A549 (cell line): ENCODE measurements at regions not wholly inside any gene's neighbourhood (a gene's known extent, or its start where the extent isn't known, plus 50 kb on each side); places are given as distances from the start of the nearest gene placed in this dataset.

ENCODE experiments used
- CHD4 ChIP-seq: fragments of 200-600 bp; sonication (generic); IDR thresholded peaks from 2 replicates; pipeline ENCODE4 v1.6.1; 2016; ENCODE audit warnings: antibody characterized with exemption, mild to moderate bottlenecking, borderline replicate concordance
- EP300 ChIP-seq, 2 experiments: fragments of >200 bp; sonication (Bioruptor Twin); formaldehyde crosslinking; IDR thresholded peaks; 2 replicates in 1 of 2; 3 replicates in 1 of 2; pipeline ENCODE4 v1.6.1; 2016 to 2017
- RAD21 ChIP-seq, 2 experiments: fragments of >200 bp in 1 of 2; sonication (Bioruptor Twin) in 1 of 2; formaldehyde crosslinking in 1 of 2; IDR thresholded peaks in 1 of 2; conservative IDR thresholded peaks in 1 of 2; 2 replicates in 1 of 2; 3 replicates in 1 of 2; pipeline ENCODE4 v1.6.1; 2012 to 2018; ENCODE audit warnings: inconsistent platforms in 1 of 2
- SREBF2 ChIP-seq: fragments of 450-650 bp; IDR thresholded peaks from 2 replicates; pipeline ENCODE4 v1.6.1; 2014; ENCODE audit warnings: mild to moderate bottlenecking, moderate library complexity
- ZC3H11A ChIP-seq: fragments of 450-650 bp; IDR thresholded peaks from 2 replicates; pipeline ENCODE4 v1.6.1; 2014; ENCODE audit warnings: antibody characterized with exemption, mild to moderate bottlenecking
- ZSCAN20 ChIP-seq: fragments of 250-450 bp; sonication (Bioruptor Pico); IDR thresholded peaks from 2 replicates; pipeline ENCODE4 v1.8.0; 2022; ENCODE audit warnings: mild to moderate bottlenecking, moderate library complexity
- TF ChIP-seq, protein P1 (sequence below): fragments of >200 bp; sonication (Bioruptor Twin); formaldehyde crosslinking; IDR thresholded peaks from 3 replicates; pipeline ENCODE4 v1.5.1; 2016
- TF ChIP-seq, protein P2 (sequence below): fragments of 200-600 bp; sonication (generic); IDR thresholded peaks from 2 replicates; pipeline ENCODE4 v1.6.1; 2016; ENCODE audit warnings: antibody characterized with exemption, mild to moderate bottlenecking, moderate library complexity
- TF ChIP-seq, protein P3 (sequence below): fragments of >200 bp; sonication (Bioruptor Twin); formaldehyde crosslinking; IDR thresholded peaks from 3 replicates; pipeline ENCODE4 v1.6.1; 2016

DNA sequence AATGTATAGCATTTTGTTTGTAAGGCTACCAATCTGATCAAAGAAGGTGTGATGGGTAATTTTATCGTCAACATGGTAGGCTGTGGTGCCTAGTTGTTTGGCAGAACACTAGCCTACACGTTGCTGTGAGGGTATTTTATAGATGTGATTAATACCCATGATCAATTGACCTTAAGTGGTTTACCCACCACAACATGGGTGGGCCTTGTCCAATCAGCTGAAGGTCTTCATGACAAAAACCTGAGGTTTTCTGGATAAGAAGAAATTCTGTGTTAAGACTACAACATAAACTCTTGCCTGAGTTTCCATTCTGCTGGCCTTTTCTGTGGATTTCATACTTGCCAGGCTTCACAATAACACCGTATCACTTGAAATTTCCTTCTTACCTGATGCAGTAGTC lies 131.8 kb upstream of the PPP1R3A start:
- TF ChIP-seq, protein P1, sequence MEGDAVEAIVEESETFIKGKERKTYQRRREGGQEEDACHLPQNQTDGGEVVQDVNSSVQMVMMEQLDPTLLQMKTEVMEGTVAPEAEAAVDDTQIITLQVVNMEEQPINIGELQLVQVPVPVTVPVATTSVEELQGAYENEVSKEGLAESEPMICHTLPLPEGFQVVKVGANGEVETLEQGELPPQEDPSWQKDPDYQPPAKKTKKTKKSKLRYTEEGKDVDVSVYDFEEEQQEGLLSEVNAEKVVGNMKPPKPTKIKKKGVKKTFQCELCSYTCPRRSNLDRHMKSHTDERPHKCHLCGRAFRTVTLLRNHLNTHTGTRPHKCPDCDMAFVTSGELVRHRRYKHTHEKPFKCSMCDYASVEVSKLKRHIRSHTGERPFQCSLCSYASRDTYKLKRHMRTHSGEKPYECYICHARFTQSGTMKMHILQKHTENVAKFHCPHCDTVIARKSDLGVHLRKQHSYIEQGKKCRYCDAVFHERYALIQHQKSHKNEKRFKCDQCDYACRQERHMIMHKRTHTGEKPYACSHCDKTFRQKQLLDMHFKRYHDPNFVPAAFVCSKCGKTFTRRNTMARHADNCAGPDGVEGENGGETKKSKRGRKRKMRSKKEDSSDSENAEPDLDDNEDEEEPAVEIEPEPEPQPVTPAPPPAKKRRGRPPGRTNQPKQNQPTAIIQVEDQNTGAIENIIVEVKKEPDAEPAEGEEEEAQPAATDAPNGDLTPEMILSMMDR: no peak
- TF ChIP-seq ZSCAN20 (no peak), RAD21 (conservative IDR thresholded peaks at IDR 0.05 in 1 of 2, IDR thresholded peaks at IDR 0.05 in 1 of 2) (no peak), EP300 (IDR thresholded peaks at IDR 0.05) (no peak), SREBF2 (no peak), ZC3H11A (no peak), CHD4 (no peak)
- TF ChIP-seq, protein P2, sequence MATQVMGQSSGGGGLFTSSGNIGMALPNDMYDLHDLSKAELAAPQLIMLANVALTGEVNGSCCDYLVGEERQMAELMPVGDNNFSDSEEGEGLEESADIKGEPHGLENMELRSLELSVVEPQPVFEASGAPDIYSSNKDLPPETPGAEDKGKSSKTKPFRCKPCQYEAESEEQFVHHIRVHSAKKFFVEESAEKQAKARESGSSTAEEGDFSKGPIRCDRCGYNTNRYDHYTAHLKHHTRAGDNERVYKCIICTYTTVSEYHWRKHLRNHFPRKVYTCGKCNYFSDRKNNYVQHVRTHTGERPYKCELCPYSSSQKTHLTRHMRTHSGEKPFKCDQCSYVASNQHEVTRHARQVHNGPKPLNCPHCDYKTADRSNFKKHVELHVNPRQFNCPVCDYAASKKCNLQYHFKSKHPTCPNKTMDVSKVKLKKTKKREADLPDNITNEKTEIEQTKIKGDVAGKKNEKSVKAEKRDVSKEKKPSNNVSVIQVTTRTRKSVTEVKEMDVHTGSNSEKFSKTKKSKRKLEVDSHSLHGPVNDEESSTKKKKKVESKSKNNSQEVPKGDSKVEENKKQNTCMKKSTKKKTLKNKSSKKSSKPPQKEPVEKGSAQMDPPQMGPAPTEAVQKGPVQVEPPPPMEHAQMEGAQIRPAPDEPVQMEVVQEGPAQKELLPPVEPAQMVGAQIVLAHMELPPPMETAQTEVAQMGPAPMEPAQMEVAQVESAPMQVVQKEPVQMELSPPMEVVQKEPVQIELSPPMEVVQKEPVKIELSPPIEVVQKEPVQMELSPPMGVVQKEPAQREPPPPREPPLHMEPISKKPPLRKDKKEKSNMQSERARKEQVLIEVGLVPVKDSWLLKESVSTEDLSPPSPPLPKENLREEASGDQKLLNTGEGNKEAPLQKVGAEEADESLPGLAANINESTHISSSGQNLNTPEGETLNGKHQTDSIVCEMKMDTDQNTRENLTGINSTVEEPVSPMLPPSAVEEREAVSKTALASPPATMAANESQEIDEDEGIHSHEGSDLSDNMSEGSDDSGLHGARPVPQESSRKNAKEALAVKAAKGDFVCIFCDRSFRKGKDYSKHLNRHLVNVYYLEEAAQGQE: no peak
- TF ChIP-seq, protein P3, sequence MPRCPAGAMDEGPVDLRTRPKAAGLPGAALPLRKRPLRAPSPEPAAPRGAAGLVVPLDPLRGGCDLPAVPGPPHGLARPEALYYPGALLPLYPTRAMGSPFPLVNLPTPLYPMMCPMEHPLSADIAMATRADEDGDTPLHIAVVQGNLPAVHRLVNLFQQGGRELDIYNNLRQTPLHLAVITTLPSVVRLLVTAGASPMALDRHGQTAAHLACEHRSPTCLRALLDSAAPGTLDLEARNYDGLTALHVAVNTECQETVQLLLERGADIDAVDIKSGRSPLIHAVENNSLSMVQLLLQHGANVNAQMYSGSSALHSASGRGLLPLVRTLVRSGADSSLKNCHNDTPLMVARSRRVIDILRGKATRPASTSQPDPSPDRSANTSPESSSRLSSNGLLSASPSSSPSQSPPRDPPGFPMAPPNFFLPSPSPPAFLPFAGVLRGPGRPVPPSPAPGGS: no peak
